ENCODE measurements at regions not wholly inside any gene's neighbourhood (a gene's known extent, or its start where the extent isn't known, plus 50 kb on each side); places are given as distances from the start of the nearest gene placed in this dataset.

- H3K4me3 ChIP-seq (ENCODE audit: low read depth, low read length): no peak overlapping the region
- TF ChIP-seq CTCF (IDR thresholded peaks at IDR 0.05; ENCODE audit: insufficient read depth, low read depth, low read length, missing control alignments): no peak
- DNase-seq (ENCODE audit: low read depth): peak; percentile 38
Observed at GRCh38 chr4:146998157-146998556, 52.5 kb upstream of the TTC29 start.

GRCh38 chr4:147003956-147004809 is 58.5 kb upstream of the TTC29 start:
- no peak for TF ChIP-seq CTCF (IDR thresholded peaks at IDR 0.05; ENCODE audit: insufficient read depth, low read depth, low read length, missing control alignments)
- DNase-seq (ENCODE audit: low read depth): no peak
- H3K4me3 ChIP-seq (ENCODE audit: low read depth, low read length): no peak overlapping the region

GRCh38 chr4:147006229-147006628 is 60.6 kb upstream of the TTC29 start:
- TF ChIP-seq CTCF (IDR thresholded peaks at IDR 0.05; ENCODE audit: insufficient read depth, low read depth, low read length, missing control alignments): no peak
- no peak for DNase-seq (ENCODE audit: low read depth)
- no peak overlapping the region for H3K4me3 ChIP-seq (ENCODE audit: low read depth, low read length)

- no peak for TF ChIP-seq CTCF (IDR thresholded peaks at IDR 0.05; ENCODE audit: insufficient read depth, low read depth, low read length, missing control alignments)
- H3K4me3 ChIP-seq (ENCODE audit: low read depth, low read length): no peak overlapping the region
- DNase-seq (ENCODE audit: low read depth): no peak
Observed at GRCh38 chr4:147009875-147010274, 64.2 kb upstream of the TTC29 start.

GRCh38 chr4:147011411-147011810 is 65.7 kb upstream of the TTC29 start:
- TF ChIP-seq CTCF (IDR thresholded peaks at IDR 0.05; ENCODE audit: insufficient read depth, low read depth, low read length, missing control alignments): no peak
- no peak overlapping the region for H3K4me3 ChIP-seq (ENCODE audit: low read depth, low read length)
- DNase-seq (ENCODE audit: low read depth): no peak

GRCh38 chr4:147012059-147012707 is 66.5 kb upstream of the TTC29 start:
- no peak overlapping the region for H3K4me3 ChIP-seq (ENCODE audit: low read depth, low read length)
- no peak for DNase-seq (ENCODE audit: low read depth)
- no peak for TF ChIP-seq CTCF (IDR thresholded peaks at IDR 0.05; ENCODE audit: insufficient read depth, low read depth, low read length, missing control alignments)
